Large intestine (tissue), 3 donors: ENCODE measurements at regions not wholly inside any gene's neighbourhood (a gene's known extent, or its start where the extent isn't known, plus 50 kb on each side); places are given as distances from the start of the nearest gene placed in this dataset.

ENCODE experiments used
- DNase-seq, 2 donors: peaks; one replicate each; pipeline versions ENCODE4 v3.0.0 to v3.0.0-alpha.2; 2013
- H3K27ac ChIP-seq: one replicate; pipeline ENCODE4 v1.5.1; 2013; ENCODE audit warnings: low read length
- H3K27me3 ChIP-seq: 2 replicates; pipeline ENCODE4 v1.6.1; 2013; ENCODE audit warnings: low read length; ENCODE audit not compliant: control insufficient read depth, insufficient read depth
- H3K36me3 ChIP-seq: 2 replicates; pipeline ENCODE4 v1.6.1; 2013; ENCODE audit warnings: low read length; ENCODE audit not compliant: control insufficient read depth, insufficient read depth
- H3K4me1 ChIP-seq: one replicate; pipeline ENCODE4 v1.6.1; 2013; ENCODE audit warnings: low read length; ENCODE audit not compliant: control insufficient read depth, insufficient read depth
- H3K4me3 ChIP-seq: one replicate; pipeline ENCODE4 v1.5.1; 2013; ENCODE audit warnings: low read length
- H3K9me3 ChIP-seq: one replicate; pipeline ENCODE4 v1.6.1; 2013; ENCODE audit warnings: mild to moderate bottlenecking, low read depth, low read length, moderate library complexity; ENCODE audit not compliant: control insufficient read depth
- WGBS: methylation state at CpG from one replicate; pipeline ENCODE4 v1.1.5; 2013; ENCODE audit warnings: low lambda C conversion rate; ENCODE audit not compliant: insufficient coverage; 5-methylcytosine and 5-hydroxymethylcytosine counted together

DNA sequence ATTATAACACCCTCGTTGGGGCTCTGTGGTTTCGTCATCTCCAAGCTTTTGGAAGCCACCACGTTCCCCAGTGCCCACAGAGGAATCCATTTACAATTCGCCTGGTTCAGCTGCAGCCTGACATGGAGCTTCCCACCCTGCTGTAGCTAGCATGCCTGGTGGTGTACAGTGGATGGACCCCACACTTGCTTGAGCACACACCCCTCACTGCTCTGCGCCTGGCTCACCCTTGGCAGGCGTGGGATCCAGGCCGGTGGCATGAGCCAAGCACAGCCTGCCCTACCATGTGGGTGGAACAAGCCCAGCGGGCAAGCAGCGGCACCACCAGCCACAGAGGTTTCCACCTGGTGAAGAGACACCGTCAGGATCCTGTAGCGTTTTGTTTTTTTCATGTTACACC, 1045.7 kb upstream of the CDH9 start:
- Histone ChIP-seq H3K27ac (no peak overlapping the region), H3K27me3 (no peaks in the 10 kb centered on the region), H3K4me1 (no peaks in the 10 kb centered on the region), H3K4me3 (no peak overlapping the region), H3K9me3 (peaks cover 11% of the 10 kb centered on the region), H3K36me3 (no peaks in the 10 kb centered on the region)
- no CpG with 5 or more reads among the region's 11 CpGs for WGBS
- no peak for DNase-seq

DNA sequence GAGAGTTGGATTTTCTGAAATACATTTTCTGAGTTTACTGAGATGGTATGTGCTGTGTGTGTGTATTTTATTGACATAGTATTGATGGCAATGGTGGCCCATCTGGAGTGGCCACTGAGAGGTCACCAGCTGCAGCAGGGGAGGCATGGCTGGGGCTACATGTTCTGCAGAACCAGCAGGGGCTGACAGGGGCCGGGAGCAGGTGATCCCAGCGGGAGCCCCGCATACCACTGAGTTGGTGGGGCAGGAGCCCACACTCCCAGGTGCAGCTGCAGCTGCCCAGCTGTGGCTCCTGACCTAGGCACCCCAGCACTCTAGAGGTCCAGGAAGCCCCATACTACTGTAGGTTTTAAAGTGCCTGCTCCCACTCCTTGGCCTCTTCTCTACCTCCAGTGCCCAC, 1044.2 kb upstream of the CDH9 start:
- no CpG with 5 or more reads among the region's 3 CpGs for WGBS
- peak in 1 of 2 donors; percentile 2 for DNase-seq
- Histone ChIP-seq H3K36me3 (no peaks in the 10 kb centered on the region), H3K4me1 (no peaks in the 10 kb centered on the region), H3K27ac (no peak overlapping the region), H3K27me3 (no peaks in the 10 kb centered on the region), H3K4me3 (no peak overlapping the region), H3K9me3 (peaks cover 16% of the 10 kb centered on the region)

DNA sequence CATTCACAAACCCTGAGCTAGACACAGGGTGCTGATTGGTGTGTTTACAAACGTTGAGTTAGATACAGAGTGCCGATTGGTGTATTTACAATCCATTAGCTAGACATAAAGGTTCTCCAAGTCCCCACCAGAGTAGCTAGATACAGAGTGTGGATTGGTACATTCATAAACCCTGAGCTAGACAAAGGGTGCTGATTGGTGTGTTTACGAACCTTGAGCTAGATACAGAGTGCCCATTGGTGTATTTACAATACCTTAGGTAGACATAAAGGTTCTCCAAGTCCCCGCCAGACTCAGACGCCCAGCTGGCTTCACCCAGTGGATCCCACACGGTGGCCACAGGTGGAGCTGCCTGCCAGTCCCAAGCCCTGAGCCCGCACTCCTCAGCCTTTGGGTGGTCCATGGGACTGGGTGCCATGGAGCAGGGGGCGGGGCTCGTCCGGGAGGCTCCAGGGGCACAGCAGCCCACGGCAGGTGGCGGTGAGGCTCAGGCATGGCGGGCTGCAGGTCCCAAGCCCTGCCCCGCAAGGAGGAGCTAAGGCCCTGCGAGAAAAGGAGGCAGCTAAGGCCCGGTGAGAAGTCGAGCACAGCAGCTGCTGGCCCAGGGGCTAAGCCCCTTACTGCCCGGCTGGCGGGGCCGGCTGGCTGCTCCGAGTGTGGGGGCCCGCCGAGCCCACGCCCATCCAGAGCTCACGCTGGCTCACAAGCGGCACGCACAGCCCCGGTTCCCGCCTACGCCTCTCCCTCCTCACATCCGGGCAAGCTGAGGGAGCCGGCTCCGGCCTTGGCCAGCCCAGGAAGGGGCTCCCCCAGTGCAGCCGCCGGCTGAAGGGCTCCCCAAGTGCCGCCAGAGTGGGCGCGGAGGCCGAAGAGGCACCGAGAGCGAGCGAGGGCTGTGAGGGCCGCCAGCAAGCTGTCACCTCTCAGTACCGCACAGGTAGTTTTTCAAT, 1039.2 kb upstream of the CDH9 start:
- Histone ChIP-seq H3K4me1 (no peaks in the 10 kb centered on the region), H3K27ac (no peak overlapping the region), H3K27me3 (no peaks in the 10 kb centered on the region), H3K4me3 (no peak overlapping the region), H3K9me3 (peaks cover 9% of the 10 kb centered on the region), H3K36me3 (no peaks in the 10 kb centered on the region)
- no peak for DNase-seq
- WGBS, result no CpG with 5 or more reads among the region's 44 CpGs

- no CpG with 5 or more reads among the region's 3 CpGs for WGBS
- DNase-seq, result no peak
Observed at GRCh38 chr5:28066856-28067255, 1028.5 kb upstream of the CDH9 start.

GRCh38 chr5:28065656-28066055, 1027.3 kb upstream of the CDH9 start:
- no peak for DNase-seq
- Histone ChIP-seq H3K27ac (no peak overlapping the region), H3K27me3 (no peaks in the 10 kb centered on the region), H3K9me3 (no peaks in the 10 kb centered on the region), H3K4me3 (no peak overlapping the region), H3K36me3 (no peaks in the 10 kb centered on the region), H3K4me1 (no peaks in the 10 kb centered on the region)

More at GRCh38 chr5:28066856-28067255, 1028.5 kb upstream of the CDH9 start:
- no peaks in the 10 kb centered on the region for H3K27me3 ChIP-seq
- no peak overlapping the region for H3K4me3 ChIP-seq
- H3K9me3 ChIP-seq, result no peaks in the 10 kb centered on the region
- H3K27ac ChIP-seq, result no peak overlapping the region
- no peaks in the 10 kb centered on the region for H3K36me3 ChIP-seq
- H3K4me1 ChIP-seq, result no peaks in the 10 kb centered on the region

DNA sequence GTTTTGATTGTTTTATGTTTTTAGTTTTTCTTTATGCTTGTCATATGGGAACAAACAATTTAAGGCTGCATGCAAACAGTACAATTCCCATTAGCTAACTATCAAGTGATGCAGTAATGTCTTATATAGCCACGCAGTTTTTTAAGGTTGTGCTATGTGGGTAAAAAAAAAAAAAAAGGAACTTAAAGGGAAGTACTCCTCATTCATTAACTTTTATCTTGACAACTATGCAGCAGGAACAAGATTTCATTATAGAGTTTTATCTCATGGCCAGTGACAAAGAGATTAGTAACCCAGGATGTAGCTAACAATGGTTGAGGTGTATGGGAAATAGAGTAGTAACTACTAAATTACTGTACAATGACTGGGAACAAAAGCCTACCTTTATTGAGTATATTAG, 1008.2 kb upstream of the CDH9 start:
- no CpG with 5 or more reads among the region's 1 CpG for WGBS
- Histone ChIP-seq H3K4me1 (no peaks in the 10 kb centered on the region), H3K27ac (no peak overlapping the region), H3K36me3 (no peaks in the 10 kb centered on the region), H3K9me3 (no peaks in the 10 kb centered on the region), H3K4me3 (no peak overlapping the region), H3K27me3 (no peaks in the 10 kb centered on the region)
- DNase-seq, result no peak

GRCh38 chr5:28027851-28028250, 989.5 kb upstream of the CDH9 start:
- H3K4me1 ChIP-seq, result no peaks in the 10 kb centered on the region
- no peak for DNase-seq

DNA sequence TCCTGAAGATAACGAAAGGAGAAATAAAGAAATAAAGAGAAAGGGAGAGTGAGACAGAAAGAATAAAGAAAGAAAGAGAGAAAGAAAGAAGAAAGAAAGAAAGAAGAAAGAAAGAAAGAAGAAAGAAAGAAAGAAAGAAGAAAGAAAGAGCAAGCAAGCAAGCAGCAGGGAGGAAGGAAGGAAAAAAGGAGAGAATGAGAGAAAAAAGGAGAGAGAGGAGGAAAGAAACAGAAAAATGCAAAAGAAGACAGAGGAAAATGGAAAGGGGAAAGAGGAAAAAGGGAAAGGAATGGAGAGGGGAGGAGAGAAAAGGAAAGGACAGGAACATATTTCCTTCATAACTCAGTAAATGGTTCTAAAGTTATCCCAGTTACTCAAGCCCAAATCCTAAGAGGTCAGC, 978.8 kb upstream of the CDH9 start:
- 79% methylated on average over 1 of the region's 1 CpG for WGBS
- Histone ChIP-seq H3K27ac (no peak overlapping the region), H3K4me3 (no peak overlapping the region)

More at GRCh38 chr5:28027851-28028250, 989.5 kb upstream of the CDH9 start:
- Histone ChIP-seq H3K36me3 (no peaks in the 10 kb centered on the region), H3K9me3 (peaks cover 6% of the 10 kb centered on the region), H3K4me3 (no peak overlapping the region), H3K27ac (no peak overlapping the region), H3K27me3 (no peaks in the 10 kb centered on the region)
- no CpG with 5 or more reads among the region's 1 CpG for WGBS

GRCh38 chr5:28014779-28015178, 976.4 kb upstream of the CDH9 start:
- H3K4me1 ChIP-seq, result no peaks in the 10 kb centered on the region
- peaks cover 16% of the 10 kb centered on the region for H3K9me3 ChIP-seq
- no peaks in the 10 kb centered on the region for H3K27me3 ChIP-seq
- H3K36me3 ChIP-seq, result no peaks in the 10 kb centered on the region
- H3K4me3 ChIP-seq, result no peak overlapping the region
- WGBS, result 80% methylated on average over 1 of the region's 3 CpGs
- DNase-seq, result no peak
- no peak overlapping the region for H3K27ac ChIP-seq

More for the DNA sequence above, 978.8 kb upstream of the CDH9 start:
- H3K36me3 ChIP-seq, result no peaks in the 10 kb centered on the region
- H3K4me1 ChIP-seq, result no peaks in the 10 kb centered on the region
- DNase-seq, result no peak
- peaks cover 10% of the 10 kb centered on the region for H3K9me3 ChIP-seq
- H3K27me3 ChIP-seq, result no peaks in the 10 kb centered on the region

DNA sequence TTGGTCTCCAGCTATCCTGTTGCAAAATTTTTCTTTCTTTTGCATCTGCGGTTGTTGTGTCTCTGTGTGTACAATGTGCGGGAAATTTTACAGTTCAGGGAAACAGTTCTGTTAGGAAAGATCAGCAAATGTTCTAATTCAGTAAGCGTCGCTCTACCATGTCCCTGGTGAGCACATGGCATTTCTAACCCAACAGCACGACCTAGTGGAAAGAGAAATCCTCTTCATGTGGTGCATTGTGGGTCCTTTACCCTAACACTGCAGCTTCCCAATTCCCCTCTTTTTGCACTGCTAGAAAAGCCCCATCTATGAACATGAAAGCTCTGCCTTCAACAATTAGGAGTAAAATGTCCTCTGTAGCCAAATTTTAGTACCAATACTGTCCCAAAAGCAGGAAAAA, 974.2 kb upstream of the CDH9 start:
- WGBS, result 100% methylated on average over 2 of the region's 5 CpGs
- Histone ChIP-seq H3K9me3 (peaks cover 16% of the 10 kb centered on the region), H3K27me3 (no peaks in the 10 kb centered on the region), H3K27ac (no peak overlapping the region), H3K36me3 (no peaks in the 10 kb centered on the region), H3K4me1 (no peaks in the 10 kb centered on the region), H3K4me3 (no peak overlapping the region)
- no peak for DNase-seq

DNA sequence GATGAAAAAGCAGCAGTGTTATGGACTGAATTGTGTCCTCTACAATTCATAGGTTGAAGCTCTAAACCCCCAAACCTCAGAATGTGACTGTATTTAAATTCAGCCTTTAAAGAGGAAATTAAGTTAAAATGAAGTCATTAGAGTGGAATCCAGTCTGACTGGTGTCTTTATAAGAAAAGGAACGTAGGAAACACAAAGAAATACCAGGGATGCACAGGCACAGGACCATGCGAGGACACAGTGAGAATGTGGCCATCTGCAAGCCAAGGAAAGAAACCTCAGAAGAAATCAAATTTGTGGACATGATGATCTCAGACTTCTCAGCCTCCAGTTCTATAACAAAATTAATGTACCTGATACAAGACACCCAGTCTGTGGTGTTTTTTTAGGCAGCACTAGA, 971.2 kb upstream of the CDH9 start:
- Histone ChIP-seq H3K27ac (no peak overlapping the region), H3K4me3 (no peak overlapping the region), H3K27me3 (no peaks in the 10 kb centered on the region), H3K36me3 (no peaks in the 10 kb centered on the region), H3K4me1 (no peaks in the 10 kb centered on the region), H3K9me3 (peaks cover 7% of the 10 kb centered on the region)
- DNase-seq, result no peak
- 80% methylated on average over 1 of the region's 2 CpGs for WGBS
